ENCODE measurements at regions not wholly inside any gene's neighbourhood (a gene's known extent, or its start where the extent isn't known, plus 50 kb on each side); places are given as distances from the start of the nearest gene placed in this dataset.
"Not testable (repeated sequence)": the region's sequence is repeated elsewhere in the genome, so short reads cannot be mapped to it uniquely, and the experiment has no call there.

- in situ Hi-C loops (cut with MboI; ENCODE audit: low sequenced_read_pairs), result no loop called here
Measured at GRCh38 chr5:34547300-34548085, 108.6 kb upstream of the RAI14 start.

GRCh38 chr5:34548086-34548403 lies 108.1 kb upstream of the RAI14 start:
- in situ Hi-C loops (cut with MboI; ENCODE audit: low sequenced_read_pairs), result no loop called here

- in situ Hi-C loops (cut with MboI; ENCODE audit: low sequenced_read_pairs), result no loop called here
Measured at GRCh38 chr5:34550247-34550646, 105.9 kb upstream of the RAI14 start.

- in situ Hi-C loops (cut with MboI; ENCODE audit: low sequenced_read_pairs), result no loop called here
Measured at GRCh38 chr5:34550964-34551363, 105.2 kb upstream of the RAI14 start.

- in situ Hi-C loops (cut with MboI; ENCODE audit: low sequenced_read_pairs), result no loop called here
Measured at GRCh38 chr5:34551911-34552433, 104.2 kb upstream of the RAI14 start.

- in situ Hi-C loops (cut with MboI; ENCODE audit: low sequenced_read_pairs), result no loop called here
Measured at GRCh38 chr5:34552686-34553085, 103.4 kb upstream of the RAI14 start.

- in situ Hi-C loops (cut with MboI; ENCODE audit: low sequenced_read_pairs), result no loop called here
Measured at GRCh38 chr5:34553581-34553980, 102.5 kb upstream of the RAI14 start.

GRCh38 chr5:34554641-34555040 lies 101.5 kb upstream of the RAI14 start:
- in situ Hi-C loops (cut with MboI; ENCODE audit: low sequenced_read_pairs), result no loop called here

- in situ Hi-C loops (cut with MboI; ENCODE audit: low sequenced_read_pairs), result no loop called here
Measured at GRCh38 chr5:34555699-34556508, 100.2 kb upstream of the RAI14 start.

- in situ Hi-C loops (cut with MboI; ENCODE audit: low sequenced_read_pairs), result no loop called here
Measured at GRCh38 chr5:34556509-34556782, 99.7 kb upstream of the RAI14 start.

- in situ Hi-C loops (cut with MboI; ENCODE audit: low sequenced_read_pairs), result not testable (repeated sequence)
Measured at GRCh38 chr5:34561581-34561980, 94.5 kb upstream of the RAI14 start.

- in situ Hi-C loops (cut with MboI; ENCODE audit: low sequenced_read_pairs), result no loop called here
Measured at GRCh38 chr5:34562791-34563190, 93.3 kb upstream of the RAI14 start.

- in situ Hi-C loops (cut with MboI; ENCODE audit: low sequenced_read_pairs), result no loop called here
Measured at GRCh38 chr5:34563269-34563668, 92.9 kb upstream of the RAI14 start.

- in situ Hi-C loops (cut with MboI; ENCODE audit: low sequenced_read_pairs), result no loop called here
Measured at GRCh38 chr5:34563931-34564709, 92.0 kb upstream of the RAI14 start.

- in situ Hi-C loops (cut with MboI; ENCODE audit: low sequenced_read_pairs), result no loop called here
Measured at GRCh38 chr5:34564710-34565235, 91.4 kb upstream of the RAI14 start.

GRCh38 chr5:34570143-34570542 lies 86.0 kb upstream of the RAI14 start:
- in situ Hi-C loops (cut with MboI; ENCODE audit: low sequenced_read_pairs), result no loop called here

GRCh38 chr5:34570721-34571676 lies 85.1 kb upstream of the RAI14 start:
- in situ Hi-C loops (cut with MboI; ENCODE audit: low sequenced_read_pairs), result no loop called here

GRCh38 chr5:34571677-34572041 lies 84.5 kb upstream of the RAI14 start:
- in situ Hi-C loops (cut with MboI; ENCODE audit: low sequenced_read_pairs), result no loop called here

- in situ Hi-C loops (cut with MboI; ENCODE audit: low sequenced_read_pairs), result no loop called here
Measured at GRCh38 chr5:34574936-34575467, 81.1 kb upstream of the RAI14 start.
